ENCODE measurements at regions not wholly inside any gene's neighbourhood (a gene's known extent, or its start where the extent isn't known, plus 50 kb on each side); places are given as distances from the start of the nearest gene placed in this dataset.

DNA sequence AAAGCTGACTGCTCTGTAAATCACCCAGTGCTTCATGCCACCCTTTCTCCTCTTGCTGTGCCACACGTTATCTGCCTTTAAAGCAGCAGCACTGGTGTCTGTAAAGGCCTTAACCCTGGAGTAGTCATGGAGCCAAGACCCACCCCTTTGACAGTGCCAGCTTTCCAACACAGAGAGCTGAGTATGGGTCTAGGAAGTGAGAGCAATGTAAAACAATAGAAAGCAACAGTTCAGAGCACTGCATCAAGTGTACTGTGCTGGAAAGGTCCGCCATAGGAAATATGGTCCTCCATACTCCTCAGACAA is 139.5 kb downstream of the DAD1 start:
- no peak for TF ChIP-seq POLR2AphosphoS5 (IDR thresholded peaks at IDR 0.05; ENCODE audit: low read depth, low read length)
- TF ChIP-seq SIN3A (IDR thresholded peaks at IDR 0.05; ENCODE audit: borderline replicate concordance, insufficient read depth, low read length): no peak
- TF ChIP-seq, protein P1, sequence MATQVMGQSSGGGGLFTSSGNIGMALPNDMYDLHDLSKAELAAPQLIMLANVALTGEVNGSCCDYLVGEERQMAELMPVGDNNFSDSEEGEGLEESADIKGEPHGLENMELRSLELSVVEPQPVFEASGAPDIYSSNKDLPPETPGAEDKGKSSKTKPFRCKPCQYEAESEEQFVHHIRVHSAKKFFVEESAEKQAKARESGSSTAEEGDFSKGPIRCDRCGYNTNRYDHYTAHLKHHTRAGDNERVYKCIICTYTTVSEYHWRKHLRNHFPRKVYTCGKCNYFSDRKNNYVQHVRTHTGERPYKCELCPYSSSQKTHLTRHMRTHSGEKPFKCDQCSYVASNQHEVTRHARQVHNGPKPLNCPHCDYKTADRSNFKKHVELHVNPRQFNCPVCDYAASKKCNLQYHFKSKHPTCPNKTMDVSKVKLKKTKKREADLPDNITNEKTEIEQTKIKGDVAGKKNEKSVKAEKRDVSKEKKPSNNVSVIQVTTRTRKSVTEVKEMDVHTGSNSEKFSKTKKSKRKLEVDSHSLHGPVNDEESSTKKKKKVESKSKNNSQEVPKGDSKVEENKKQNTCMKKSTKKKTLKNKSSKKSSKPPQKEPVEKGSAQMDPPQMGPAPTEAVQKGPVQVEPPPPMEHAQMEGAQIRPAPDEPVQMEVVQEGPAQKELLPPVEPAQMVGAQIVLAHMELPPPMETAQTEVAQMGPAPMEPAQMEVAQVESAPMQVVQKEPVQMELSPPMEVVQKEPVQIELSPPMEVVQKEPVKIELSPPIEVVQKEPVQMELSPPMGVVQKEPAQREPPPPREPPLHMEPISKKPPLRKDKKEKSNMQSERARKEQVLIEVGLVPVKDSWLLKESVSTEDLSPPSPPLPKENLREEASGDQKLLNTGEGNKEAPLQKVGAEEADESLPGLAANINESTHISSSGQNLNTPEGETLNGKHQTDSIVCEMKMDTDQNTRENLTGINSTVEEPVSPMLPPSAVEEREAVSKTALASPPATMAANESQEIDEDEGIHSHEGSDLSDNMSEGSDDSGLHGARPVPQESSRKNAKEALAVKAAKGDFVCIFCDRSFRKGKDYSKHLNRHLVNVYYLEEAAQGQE (IDR thresholded peaks at IDR 0.05; ENCODE audit: insufficient read depth in 1 of 2, low read depth in 2 of 2, low read length in 2 of 2): no peak
- TF ChIP-seq TAF1 (IDR thresholded peaks at IDR 0.05; ENCODE audit: borderline replicate concordance, insufficient read depth, low read length): no peak
- no peak for TF ChIP-seq FOXP2 (optimal IDR thresholded peaks at IDR 0.05; ENCODE audit: borderline replicate concordance, extremely low read depth, extremely low read length, insufficient read depth)

Measured in PFSK-1 (cell line).